ENCODE measurements at regions not wholly inside any gene's neighbourhood (a gene's known extent, or its start where the extent isn't known, plus 50 kb on each side); places are given as distances from the start of the nearest gene placed in this dataset.

DNA sequence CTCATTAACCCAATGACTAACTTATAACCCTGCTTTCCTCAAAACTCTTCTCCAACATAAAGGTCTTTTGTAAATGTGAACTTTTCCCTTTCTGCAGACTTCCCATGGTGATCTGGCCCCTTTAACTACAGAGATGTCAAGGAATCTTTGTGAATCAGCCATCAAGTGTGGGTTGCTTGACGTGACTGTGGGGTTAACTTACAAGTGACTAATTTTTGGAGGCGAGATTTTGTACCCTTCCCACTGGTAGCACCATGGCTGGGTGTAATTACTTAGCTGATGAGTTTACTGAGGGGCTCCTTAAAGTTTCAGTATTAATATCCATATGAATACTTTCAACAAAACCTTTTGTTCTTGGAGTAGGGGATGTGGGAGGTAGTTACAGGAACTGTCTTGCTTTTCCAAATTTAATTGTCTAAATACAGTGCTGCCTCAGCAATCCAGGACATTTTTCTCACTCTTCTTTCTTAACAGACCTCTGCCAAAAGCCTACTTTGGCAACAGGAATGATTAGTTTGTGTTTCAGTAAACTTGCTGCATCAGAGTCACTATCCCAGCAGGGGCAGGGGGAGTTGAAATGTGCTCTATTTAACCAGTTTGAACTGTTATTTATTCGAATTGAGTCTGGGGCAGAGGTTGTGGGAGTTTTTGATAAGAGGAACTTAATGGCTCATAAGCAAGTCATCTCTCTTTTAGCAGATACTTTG, 217.3 kb upstream of the FGGY start:
- TF ChIP-seq CTCF (IDR thresholded peaks at IDR 0.05; ENCODE audit: poor library complexity) (no peak), EZH2phosphoT487 (IDR thresholded peaks at IDR 0.05; ENCODE audit: low read depth, severe bottlenecking, unreplicated experiment) (no peak)

Measured in hepatocyte (in vitro differentiated cells).